ENCODE measurements at regions not wholly inside any gene's neighbourhood (a gene's known extent, or its start where the extent isn't known, plus 50 kb on each side); places are given as distances from the start of the nearest gene placed in this dataset.

DNA sequence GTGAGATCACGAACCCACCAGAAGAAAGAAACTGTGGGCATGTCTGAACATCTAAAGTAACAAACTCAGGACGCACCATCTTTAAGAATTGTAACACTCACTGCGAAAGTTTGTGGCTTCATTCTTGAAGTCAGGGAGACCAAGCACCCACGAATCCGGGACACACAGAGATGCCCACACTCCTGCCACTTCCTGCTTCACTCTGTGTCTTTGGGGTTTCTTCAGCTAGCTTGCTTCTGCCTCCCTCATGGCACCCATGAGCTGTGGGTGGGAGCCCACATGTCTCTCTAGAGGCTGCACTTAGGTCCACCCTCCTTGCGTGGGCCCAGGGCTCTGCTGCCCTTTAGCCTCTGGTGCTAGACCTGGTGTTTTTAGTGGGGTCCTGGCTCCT lies 61.2 kb upstream of the CNOT6 start:
- intact Hi-C loops (cut with DNase I): no loop called here
- no peak overlapping the region for H3K9ac ChIP-seq (ENCODE audit: low read length in 3 of 3)
- FAIRE-seq (no peak), DNase-seq (no peak)
- H3K36me3 ChIP-seq (ENCODE audit: control insufficient read depth in 2 of 3, insufficient read depth in 3 of 3, low read length in 3 of 3): no peaks in the 10 kb centered on the region
- H3K4me1 ChIP-seq (ENCODE audit: control insufficient read depth in 2 of 3, insufficient read depth in 2 of 3, low read depth in 1 of 3, low read length in 3 of 3): peaks cover 0 to 3% (median 0%) of the 10 kb centered on the region in 3 donors
- no peaks in the 10 kb centered on the region for H3K27me3 ChIP-seq (ENCODE audit: control insufficient read depth, insufficient read depth, low read length)
- H3K9me3 ChIP-seq (ENCODE audit: control insufficient read depth in 2 of 3, insufficient read depth in 1 of 3, low read length in 3 of 3): no peaks in the 10 kb centered on the region
- no peak overlapping the region for H3K27ac ChIP-seq (ENCODE audit: low read depth in 2 of 2, low read length in 2 of 2)
- H3K4me3 ChIP-seq (ENCODE audit: low read length in 3 of 3): no peak overlapping the region
- no peak for TF ChIP-seq CTCF (IDR thresholded peaks at IDR 0.05; ENCODE audit: borderline replicate concordance, extremely low read depth, insufficient read depth)

GRCh38 chr5:180435594-180435993 lies 58.6 kb upstream of the CNOT6 start:
- FAIRE-seq: no peak

GRCh38 chr5:180436275-180436674 lies 57.9 kb upstream of the CNOT6 start:
- no peak for TF ChIP-seq CTCF (IDR thresholded peaks at IDR 0.05; ENCODE audit: borderline replicate concordance, extremely low read depth, insufficient read depth)

More at GRCh38 chr5:180435594-180435993, 58.6 kb upstream of the CNOT6 start:
- Histone ChIP-seq H3K4me1 (ENCODE audit: control insufficient read depth in 2 of 3, insufficient read depth in 2 of 3, low read depth in 1 of 3, low read length in 3 of 3) (no peaks in the 10 kb centered on the region), H3K9me3 (ENCODE audit: control insufficient read depth in 2 of 3, insufficient read depth in 1 of 3, low read length in 3 of 3) (no peaks in the 10 kb centered on the region), H3K36me3 (ENCODE audit: control insufficient read depth in 2 of 3, insufficient read depth in 3 of 3, low read length in 3 of 3) (no peaks in the 10 kb centered on the region), H3K9ac (ENCODE audit: low read length in 3 of 3) (no peak overlapping the region), H3K27ac (ENCODE audit: low read depth in 2 of 2, low read length in 2 of 2) (no peak overlapping the region), H3K4me3 (ENCODE audit: low read length in 3 of 3) (no peak overlapping the region), H3K27me3 (ENCODE audit: control insufficient read depth, insufficient read depth, low read length) (no peaks in the 10 kb centered on the region)
- no peak for DNase-seq
- no peak for TF ChIP-seq CTCF (IDR thresholded peaks at IDR 0.05; ENCODE audit: borderline replicate concordance, extremely low read depth, insufficient read depth)
- intact Hi-C loops (cut with DNase I): no loop called here

DNA sequence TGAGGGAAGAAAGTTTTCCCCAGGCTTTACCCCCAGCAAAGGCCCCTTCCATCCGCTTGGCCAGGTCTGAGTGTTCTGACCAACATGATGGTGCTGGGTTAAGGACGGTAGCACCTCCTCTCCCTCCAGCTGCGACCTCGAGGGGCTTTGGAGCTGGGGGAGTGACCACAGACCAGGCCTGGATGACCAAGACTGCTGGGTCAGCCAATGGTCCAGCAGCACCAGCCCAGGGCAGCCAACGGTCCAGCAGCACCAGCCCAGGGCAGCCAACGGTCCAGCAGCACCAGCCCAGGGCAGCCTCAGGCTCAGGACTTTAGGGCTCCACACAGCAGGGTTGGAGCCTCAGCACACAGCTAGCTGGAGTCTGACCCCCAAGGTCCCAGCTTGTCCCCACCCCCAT lies 57.2 kb upstream of the CNOT6 start:
- no peak for DNase-seq
- no peaks in the 10 kb centered on the region for H3K27me3 ChIP-seq (ENCODE audit: control insufficient read depth, insufficient read depth, low read length)
- no peaks in the 10 kb centered on the region for H3K4me1 ChIP-seq (ENCODE audit: control insufficient read depth in 2 of 3, insufficient read depth in 2 of 3, low read depth in 1 of 3, low read length in 3 of 3)
- intact Hi-C loops (cut with DNase I): no loop called here
- no peak overlapping the region for H3K4me3 ChIP-seq (ENCODE audit: low read length in 3 of 3)
- no peak overlapping the region for H3K9ac ChIP-seq (ENCODE audit: low read length in 3 of 3)
- H3K36me3 ChIP-seq (ENCODE audit: control insufficient read depth in 2 of 3, insufficient read depth in 3 of 3, low read length in 3 of 3): no peaks in the 10 kb centered on the region
- no peaks in the 10 kb centered on the region for H3K9me3 ChIP-seq (ENCODE audit: control insufficient read depth in 2 of 3, insufficient read depth in 1 of 3, low read length in 3 of 3)
- no peak for TF ChIP-seq CTCF (IDR thresholded peaks at IDR 0.05; ENCODE audit: borderline replicate concordance, extremely low read depth, insufficient read depth)
- FAIRE-seq: no peak
- no peak overlapping the region for H3K27ac ChIP-seq (ENCODE audit: low read depth in 2 of 2, low read length in 2 of 2)

More at GRCh38 chr5:180436275-180436674, 57.9 kb upstream of the CNOT6 start:
- Histone ChIP-seq H3K9ac (ENCODE audit: low read length in 3 of 3) (no peak overlapping the region), H3K4me1 (ENCODE audit: control insufficient read depth in 2 of 3, insufficient read depth in 2 of 3, low read depth in 1 of 3, low read length in 3 of 3) (no peaks in the 10 kb centered on the region), H3K27ac (ENCODE audit: low read depth in 2 of 2, low read length in 2 of 2) (no peak overlapping the region), H3K9me3 (ENCODE audit: control insufficient read depth in 2 of 3, insufficient read depth in 1 of 3, low read length in 3 of 3) (no peaks in the 10 kb centered on the region), H3K27me3 (ENCODE audit: control insufficient read depth, insufficient read depth, low read length) (no peaks in the 10 kb centered on the region), H3K36me3 (ENCODE audit: control insufficient read depth in 2 of 3, insufficient read depth in 3 of 3, low read length in 3 of 3) (no peaks in the 10 kb centered on the region), H3K4me3 (ENCODE audit: low read length in 3 of 3) (no peak overlapping the region)
- intact Hi-C loops (cut with DNase I): no loop called here
- FAIRE-seq (no peak), DNase-seq (no peak)
